GM23338 (cell line): ENCODE measurements at regions not wholly inside any gene's neighbourhood (a gene's known extent, or its start where the extent isn't known, plus 50 kb on each side); places are given as distances from the start of the nearest gene placed in this dataset.

Experiments
- ATAC-seq: fragments of 200-7000 bp; cut with Tn5 transposase; 3 replicates; pipeline ENCODE4 v1.9.1; 2020
- DNase-seq: peaks from one replicate; pipeline ENCODE4 v3.0.0-alpha.2; 2015; ENCODE audit warnings: low spot score
- H2AFZ ChIP-seq: fragments of 200-600 bp; sonication (generic); 2 replicates; pipeline ENCODE4 v1.8.0; 2016; ENCODE audit warnings: antibody characterized with exemption, mild to moderate bottlenecking, moderate library complexity
- H3F3A ChIP-seq: fragments of 200-600 bp; sonication (generic); replicated peaks from 2 replicates; pipeline ENCODE4 v1.8.0; 2017; ENCODE audit warnings: antibody characterized with exemption, mixed run types, low read depth
- H3K27ac ChIP-seq: fragments of 200-600 bp; sonication (generic); 2 replicates; pipeline ENCODE4 v1.6.1; 2016; ENCODE audit warnings: low read depth
- H3K27me3 ChIP-seq: fragments of 200-600 bp; sonication (generic); 2 replicates; pipeline ENCODE4 v1.8.0; 2016; ENCODE audit warnings: mild to moderate bottlenecking, mixed run types, moderate library complexity; ENCODE audit not compliant: insufficient read depth
- H3K36me3 ChIP-seq: fragments of 200-600 bp; sonication (generic); 2 replicates; pipeline ENCODE4 v1.8.0; 2016; ENCODE audit warnings: mild to moderate bottlenecking; ENCODE audit not compliant: insufficient read depth
- H3K4me1 ChIP-seq: fragments of 200-600 bp; sonication (generic); 2 replicates; pipeline ENCODE4 v1.8.0; 2016; ENCODE audit warnings: mild to moderate bottlenecking, moderate library complexity; ENCODE audit not compliant: insufficient read depth
- H3K4me2 ChIP-seq: fragments of 200-600 bp; sonication (generic); 2 replicates; pipeline ENCODE4 v1.7.1; 2017; ENCODE audit warnings: mixed run types
- H3K4me3 ChIP-seq: fragments of 200-600 bp; sonication (generic); 2 replicates; pipeline ENCODE4 v1.6.1; 2016; ENCODE audit warnings: mixed run types
- H3K79me2 ChIP-seq: fragments of 200-600 bp; sonication (generic); replicated peaks from 2 replicates; pipeline ENCODE4 v1.8.0; 2017; ENCODE audit warnings: mild to moderate bottlenecking; ENCODE audit not compliant: insufficient read depth
- H3K9me2 ChIP-seq: fragments of 200-600 bp; sonication (generic); 2 replicates; pipeline ENCODE4 v1.8.0; 2017; ENCODE audit not compliant: insufficient read depth
- H4K20me1 ChIP-seq: fragments of 200-600 bp; sonication (generic); replicated peaks from 2 replicates; pipeline ENCODE4 v1.8.0; 2017; ENCODE audit warnings: mild to moderate bottlenecking; ENCODE audit not compliant: insufficient read depth
- H3K27ac Mint-ChIP-seq: 2 replicates; pipeline ENCODE4 v1.8.0; 2020; ENCODE audit warnings: inconsistent platforms, mild to moderate bottlenecking, moderate library complexity, mixed read lengths
- H3K27me3 Mint-ChIP-seq: 3 replicates; pipeline ENCODE4 v1.8.0; 2022; ENCODE audit warnings: low read depth, mild to moderate bottlenecking, moderate library complexity, mixed read lengths, inconsistent platforms; ENCODE audit not compliant: insufficient read depth, poor library complexity
- H3K36me3 Mint-ChIP-seq: 3 replicates; pipeline ENCODE4 v1.8.0; 2021; ENCODE audit warnings: low read depth, mild to moderate bottlenecking, inconsistent platforms, moderate library complexity, mixed read lengths
- H3K4me1 Mint-ChIP-seq: 3 replicates; pipeline ENCODE4 v1.8.0; 2020; ENCODE audit warnings: mild to moderate bottlenecking, inconsistent platforms, mixed read lengths
- H3K4me3 Mint-ChIP-seq: 3 replicates; pipeline ENCODE4 v1.8.0; 2021; ENCODE audit warnings: moderate library complexity, mild to moderate bottlenecking, inconsistent platforms, mixed read lengths
- H3K9me3 Mint-ChIP-seq: 3 replicates; pipeline ENCODE4 v1.8.0; 2020; ENCODE audit warnings: moderate library complexity, mild to moderate bottlenecking, inconsistent platforms, mixed read lengths
- CREB1 ChIP-seq: fragments of 250-450 bp; sonication (Bioruptor Pico); IDR thresholded peaks from 2 replicates; pipeline ENCODE4 v1.5.0; 2020; ENCODE audit warnings: low read depth, mild to moderate bottlenecking, moderate library complexity
- EZH2 ChIP-seq: fragments of 200-600 bp; sonication (generic); IDR thresholded peaks from one replicate; pipeline ENCODE4 v1.8.0; 2017; ENCODE audit warnings: antibody characterized with exemption, mild to moderate bottlenecking, low read depth; ENCODE audit not compliant: unreplicated experiment
- EZH2phosphoT487 ChIP-seq: fragments of 200-600 bp; sonication (generic); IDR thresholded peaks from one replicate; pipeline ENCODE4 v1.8.1; 2018; ENCODE audit warnings: antibody characterized with exemption; ENCODE audit not compliant: unreplicated experiment
- JUNB ChIP-seq: IDR thresholded peaks from one replicate; pipeline ENCODE4 v1.6.1; 2016; ENCODE audit warnings: antibody characterized with exemption; ENCODE audit not compliant: unreplicated experiment
- NANOG ChIP-seq: IDR thresholded peaks from 2 replicates; pipeline ENCODE4 v1.6.1; 2016; ENCODE audit warnings: antibody characterized with exemption, borderline replicate concordance
- ZNF114 ChIP-seq: fragments of 250-450 bp; sonication (Bioruptor Pico); IDR thresholded peaks from 2 replicates; pipeline ENCODE4 v1.5.0; 2020; ENCODE audit warnings: mild to moderate bottlenecking, moderate library complexity
- TF ChIP-seq, protein P1 (sequence below), 2 experiments: fragments of 200-600 bp in 1 of 2; sonication (generic) in 1 of 2; conservative IDR thresholded peaks; 2 replicates each; pipeline versions ENCODE4 v1.5.1 to v1.6.1; 2016 to 2017; ENCODE audit warnings: antibody characterized with exemption in 2 of 2, low read depth in 2 of 2, mild to moderate bottlenecking in 2 of 2, moderate library complexity in 1 of 2
- TF ChIP-seq, protein P2 (sequence below): IDR thresholded peaks from one replicate; pipeline ENCODE4 v1.6.1; 2018; ENCODE audit warnings: antibody characterized with exemption; ENCODE audit not compliant: unreplicated experiment
- TF ChIP-seq, protein P3 (sequence below): fragments of 250-450 bp; sonication (Bioruptor Pico); IDR thresholded peaks from 2 replicates; pipeline ENCODE4 v1.5.0; 2020; ENCODE audit warnings: mild to moderate bottlenecking, moderate library complexity

DNA sequence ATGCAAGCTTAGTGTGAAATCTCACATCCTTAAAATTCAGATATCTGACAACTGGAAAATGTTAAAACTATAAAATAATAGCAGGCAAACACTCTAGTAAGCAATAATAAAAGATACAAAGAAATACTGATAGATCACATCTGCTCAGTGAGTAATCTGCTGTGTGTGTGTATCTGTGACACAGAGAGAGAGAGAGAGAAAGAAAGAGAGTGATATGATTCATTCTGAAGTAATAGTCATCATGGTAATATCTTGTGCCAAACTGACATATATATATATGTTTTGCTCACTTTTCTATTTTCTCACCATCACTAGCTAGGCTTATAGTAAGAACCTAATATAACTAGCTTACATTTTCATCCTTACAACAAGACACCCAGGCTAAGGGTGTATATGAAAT, 288.0 kb upstream of the SLITRK6 start (continued):
- TF ChIP-seq NANOG = no peak
- TF ChIP-seq, protein P1, sequence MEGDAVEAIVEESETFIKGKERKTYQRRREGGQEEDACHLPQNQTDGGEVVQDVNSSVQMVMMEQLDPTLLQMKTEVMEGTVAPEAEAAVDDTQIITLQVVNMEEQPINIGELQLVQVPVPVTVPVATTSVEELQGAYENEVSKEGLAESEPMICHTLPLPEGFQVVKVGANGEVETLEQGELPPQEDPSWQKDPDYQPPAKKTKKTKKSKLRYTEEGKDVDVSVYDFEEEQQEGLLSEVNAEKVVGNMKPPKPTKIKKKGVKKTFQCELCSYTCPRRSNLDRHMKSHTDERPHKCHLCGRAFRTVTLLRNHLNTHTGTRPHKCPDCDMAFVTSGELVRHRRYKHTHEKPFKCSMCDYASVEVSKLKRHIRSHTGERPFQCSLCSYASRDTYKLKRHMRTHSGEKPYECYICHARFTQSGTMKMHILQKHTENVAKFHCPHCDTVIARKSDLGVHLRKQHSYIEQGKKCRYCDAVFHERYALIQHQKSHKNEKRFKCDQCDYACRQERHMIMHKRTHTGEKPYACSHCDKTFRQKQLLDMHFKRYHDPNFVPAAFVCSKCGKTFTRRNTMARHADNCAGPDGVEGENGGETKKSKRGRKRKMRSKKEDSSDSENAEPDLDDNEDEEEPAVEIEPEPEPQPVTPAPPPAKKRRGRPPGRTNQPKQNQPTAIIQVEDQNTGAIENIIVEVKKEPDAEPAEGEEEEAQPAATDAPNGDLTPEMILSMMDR (conservative IDR thresholded peaks at IDR 0.05; ENCODE audit: low read depth in 2 of 2) = no peak

DNA sequence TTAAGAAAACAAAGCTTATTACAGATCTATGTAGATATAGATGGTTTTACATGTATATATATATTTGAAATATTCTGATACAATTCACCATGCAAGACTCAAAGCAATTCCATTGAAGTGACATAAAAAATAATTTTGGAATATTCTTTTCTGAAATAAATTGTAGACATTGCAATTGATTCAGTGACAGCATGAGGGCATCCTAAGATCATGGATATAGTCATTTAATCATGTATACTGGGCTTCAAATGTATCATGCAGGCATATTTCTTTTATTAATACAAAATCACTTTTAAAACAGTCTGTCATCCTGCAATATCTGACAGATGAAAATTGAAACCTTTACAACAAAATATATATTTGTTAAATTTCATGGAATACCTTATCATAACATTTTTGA, 286.7 kb upstream of the SLITRK6 start:
- H3K36me3 ChIP-seq = no peaks in the 10 kb centered on the region
- H3K27ac ChIP-seq = no peak overlapping the region

More for the DNA sequence above, 286.7 kb upstream of the SLITRK6 start:
- Histone ChIP-seq H3K9me2 (no peaks in the 10 kb centered on the region), H3K4me1 (no peaks in the 10 kb centered on the region), H2AFZ (no peak overlapping the region), H4K20me1 (no peaks in the 10 kb centered on the region), H3F3A (no peaks in the 10 kb centered on the region), H3K4me3 (no peak overlapping the region), H3K4me2 (no peak overlapping the region), H3K79me2 (no peaks in the 10 kb centered on the region), H3K27me3 (no peaks in the 10 kb centered on the region)
- no peaks in the 10 kb centered on the region for H3K9me3 Mint-ChIP-seq
- DNase-seq (no peak), ATAC-seq (no peak)
- H3K27ac Mint-ChIP-seq = no peak overlapping the region
- no peaks in the 10 kb centered on the region for H3K4me1 Mint-ChIP-seq
- no peak overlapping the region for H3K4me3 Mint-ChIP-seq
- no peak for TF ChIP-seq CREB1
- TF ChIP-seq EZH2 = no peak
- TF ChIP-seq, protein P2, sequence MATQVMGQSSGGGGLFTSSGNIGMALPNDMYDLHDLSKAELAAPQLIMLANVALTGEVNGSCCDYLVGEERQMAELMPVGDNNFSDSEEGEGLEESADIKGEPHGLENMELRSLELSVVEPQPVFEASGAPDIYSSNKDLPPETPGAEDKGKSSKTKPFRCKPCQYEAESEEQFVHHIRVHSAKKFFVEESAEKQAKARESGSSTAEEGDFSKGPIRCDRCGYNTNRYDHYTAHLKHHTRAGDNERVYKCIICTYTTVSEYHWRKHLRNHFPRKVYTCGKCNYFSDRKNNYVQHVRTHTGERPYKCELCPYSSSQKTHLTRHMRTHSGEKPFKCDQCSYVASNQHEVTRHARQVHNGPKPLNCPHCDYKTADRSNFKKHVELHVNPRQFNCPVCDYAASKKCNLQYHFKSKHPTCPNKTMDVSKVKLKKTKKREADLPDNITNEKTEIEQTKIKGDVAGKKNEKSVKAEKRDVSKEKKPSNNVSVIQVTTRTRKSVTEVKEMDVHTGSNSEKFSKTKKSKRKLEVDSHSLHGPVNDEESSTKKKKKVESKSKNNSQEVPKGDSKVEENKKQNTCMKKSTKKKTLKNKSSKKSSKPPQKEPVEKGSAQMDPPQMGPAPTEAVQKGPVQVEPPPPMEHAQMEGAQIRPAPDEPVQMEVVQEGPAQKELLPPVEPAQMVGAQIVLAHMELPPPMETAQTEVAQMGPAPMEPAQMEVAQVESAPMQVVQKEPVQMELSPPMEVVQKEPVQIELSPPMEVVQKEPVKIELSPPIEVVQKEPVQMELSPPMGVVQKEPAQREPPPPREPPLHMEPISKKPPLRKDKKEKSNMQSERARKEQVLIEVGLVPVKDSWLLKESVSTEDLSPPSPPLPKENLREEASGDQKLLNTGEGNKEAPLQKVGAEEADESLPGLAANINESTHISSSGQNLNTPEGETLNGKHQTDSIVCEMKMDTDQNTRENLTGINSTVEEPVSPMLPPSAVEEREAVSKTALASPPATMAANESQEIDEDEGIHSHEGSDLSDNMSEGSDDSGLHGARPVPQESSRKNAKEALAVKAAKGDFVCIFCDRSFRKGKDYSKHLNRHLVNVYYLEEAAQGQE = no peak
- no peak for TF ChIP-seq ZNF114
- no peak for TF ChIP-seq JUNB
- no peak for TF ChIP-seq EZH2phosphoT487
- TF ChIP-seq NANOG = no peak
- TF ChIP-seq, protein P3, sequence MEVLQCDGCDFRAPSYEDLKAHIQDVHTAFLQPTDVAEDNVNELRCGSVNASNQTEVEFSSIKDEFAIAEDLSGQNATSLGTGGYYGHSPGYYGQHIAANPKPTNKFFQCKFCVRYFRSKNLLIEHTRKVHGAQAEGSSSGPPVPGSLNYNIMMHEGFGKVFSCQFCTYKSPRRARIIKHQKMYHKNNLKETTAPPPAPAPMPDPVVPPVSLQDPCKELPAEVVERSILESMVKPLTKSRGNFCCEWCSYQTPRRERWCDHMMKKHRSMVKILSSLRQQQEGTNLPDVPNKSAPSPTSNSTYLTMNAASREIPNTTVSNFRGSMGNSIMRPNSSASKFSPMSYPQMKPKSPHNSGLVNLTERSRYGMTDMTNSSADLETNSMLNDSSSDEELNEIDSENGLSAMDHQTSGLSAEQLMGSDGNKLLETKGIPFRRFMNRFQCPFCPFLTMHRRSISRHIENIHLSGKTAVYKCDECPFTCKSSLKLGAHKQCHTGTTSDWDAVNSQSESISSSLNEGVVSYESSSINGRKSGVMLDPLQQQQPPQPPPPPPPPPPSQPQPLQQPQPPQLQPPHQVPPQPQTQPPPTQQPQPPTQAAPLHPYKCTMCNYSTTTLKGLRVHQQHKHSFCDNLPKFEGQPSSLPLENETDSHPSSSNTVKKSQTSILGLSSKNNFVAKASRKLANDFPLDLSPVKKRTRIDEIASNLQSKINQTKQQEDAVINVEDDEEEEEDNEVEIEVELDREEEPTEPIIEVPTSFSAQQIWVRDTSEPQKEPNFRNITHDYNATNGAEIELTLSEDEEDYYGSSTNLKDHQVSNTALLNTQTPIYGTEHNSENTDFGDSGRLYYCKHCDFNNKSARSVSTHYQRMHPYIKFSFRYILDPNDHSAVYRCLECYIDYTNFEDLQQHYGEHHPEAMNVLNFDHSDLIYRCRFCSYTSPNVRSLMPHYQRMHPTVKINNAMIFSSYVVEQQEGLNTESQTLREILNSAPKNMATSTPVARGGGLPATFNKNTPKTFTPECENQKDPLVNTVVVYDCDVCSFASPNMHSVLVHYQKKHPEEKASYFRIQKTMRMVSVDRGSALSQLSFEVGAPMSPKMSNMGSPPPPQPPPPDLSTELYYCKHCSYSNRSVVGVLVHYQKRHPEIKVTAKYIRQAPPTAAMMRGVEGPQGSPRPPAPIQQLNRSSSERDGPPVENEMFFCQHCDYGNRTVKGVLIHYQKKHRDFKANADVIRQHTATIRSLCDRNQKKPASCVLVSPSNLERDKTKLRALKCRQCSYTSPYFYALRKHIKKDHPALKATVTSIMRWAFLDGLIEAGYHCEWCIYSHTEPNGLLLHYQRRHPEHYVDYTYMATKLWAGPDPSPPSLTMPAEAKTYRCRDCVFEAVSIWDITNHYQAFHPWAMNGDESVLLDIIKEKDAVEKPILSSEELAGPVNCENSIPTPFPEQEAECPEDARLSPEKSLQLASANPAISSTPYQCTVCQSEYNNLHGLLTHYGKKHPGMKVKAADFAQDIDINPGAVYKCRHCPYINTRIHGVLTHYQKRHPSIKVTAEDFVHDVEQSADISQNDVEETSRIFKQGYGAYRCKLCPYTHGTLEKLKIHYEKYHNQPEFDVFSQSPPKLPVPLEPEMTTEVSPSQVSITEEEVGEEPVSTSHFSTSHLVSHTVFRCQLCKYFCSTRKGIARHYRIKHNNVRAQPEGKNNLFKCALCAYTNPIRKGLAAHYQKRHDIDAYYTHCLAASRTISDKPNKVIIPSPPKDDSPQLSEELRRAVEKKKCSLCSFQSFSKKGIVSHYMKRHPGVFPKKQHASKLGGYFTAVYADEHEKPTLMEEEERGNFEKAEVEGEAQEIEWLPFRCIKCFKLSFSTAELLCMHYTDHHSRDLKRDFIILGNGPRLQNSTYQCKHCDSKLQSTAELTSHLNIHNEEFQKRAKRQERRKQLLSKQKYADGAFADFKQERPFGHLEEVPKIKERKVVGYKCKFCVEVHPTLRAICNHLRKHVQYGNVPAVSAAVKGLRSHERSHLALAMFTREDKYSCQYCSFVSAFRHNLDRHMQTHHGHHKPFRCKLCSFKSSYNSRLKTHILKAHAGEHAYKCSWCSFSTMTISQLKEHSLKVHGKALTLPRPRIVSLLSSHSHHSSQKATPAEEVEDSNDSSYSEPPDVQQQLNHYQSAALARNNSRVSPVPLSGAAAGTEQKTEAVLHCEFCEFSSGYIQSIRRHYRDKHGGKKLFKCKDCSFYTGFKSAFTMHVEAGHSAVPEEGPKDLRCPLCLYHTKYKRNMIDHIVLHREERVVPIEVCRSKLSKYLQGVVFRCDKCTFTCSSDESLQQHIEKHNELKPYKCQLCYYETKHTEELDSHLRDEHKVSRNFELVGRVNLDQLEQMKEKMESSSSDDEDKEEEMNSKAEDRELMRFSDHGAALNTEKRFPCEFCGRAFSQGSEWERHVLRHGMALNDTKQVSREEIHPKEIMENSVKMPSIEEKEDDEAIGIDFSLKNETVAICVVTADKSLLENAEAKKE (CRISPR knock-in tag) = no peak
- TF ChIP-seq, protein P1 (conservative IDR thresholded peaks at IDR 0.05; ENCODE audit: low read depth in 2 of 2) = no peak; a peak in 2 of 4 replicates
- H3K27me3 Mint-ChIP-seq = peaks cover 2% of the 10 kb centered on the region
- no peaks in the 10 kb centered on the region for H3K36me3 Mint-ChIP-seq
